OCI-LY7 (cell line): ENCODE measurements at regions not wholly inside any gene's neighbourhood (a gene's known extent, or its start where the extent isn't known, plus 50 kb on each side); places are given as distances from the start of the nearest gene placed in this dataset.

Experiments used
- BruUV-seq: library from RNA; stranded (reverse); fragments of 400-500 nt; replicated peaks from 2 replicates; lab custom pipeline; 2021; lab: Mats Ljungman, UMichigan
- CTCF ChIA-PET: fragments of 300-600 bp; sonication (Branson Sonifier 250); formaldehyde crosslinking; loops from one replicate; lab custom pipeline; 2022; ENCODE audit warnings: antibody characterized with exemption; ENCODE audit not compliant: unreplicated experiment; lab: Charles Lee
- POLR2A ChIA-PET: fragments of 300-600 bp; sonication (Branson Sonifier 250); formaldehyde crosslinking; loops from one replicate; lab custom pipeline; 2022; ENCODE audit warnings: antibody characterized with exemption; lab: Charles Lee
- DNase-seq: peaks from one replicate; pipeline ENCODE4 v3.0.0-alpha.2; 2015; ENCODE audit warnings: low spot score
- H2AFZ ChIP-seq: fragments of 200-600 bp; sonication (generic), shearing (Covaris generic); 2 replicates; pipeline ENCODE4 v1.6.1; 2014; ENCODE audit warnings: mild to moderate bottlenecking, antibody characterized with exemption, low read length, moderate library complexity
- H3K27ac ChIP-seq: fragments of 200-600 bp; sonication (generic); 2 replicates; pipeline ENCODE4 v1.5.1; 2014; ENCODE audit warnings: mixed run types, low read depth, mild to moderate bottlenecking, moderate library complexity, low read length, inconsistent platforms; ENCODE audit not compliant: poor library complexity, severe bottlenecking
- H3K36me3 ChIP-seq: fragments of 200-600 bp; sonication (generic); 2 replicates; pipeline ENCODE4 v1.6.1; 2014; ENCODE audit warnings: mild to moderate bottlenecking, antibody characterized with exemption, low read length, moderate library complexity, mixed read lengths; ENCODE audit not compliant: insufficient read depth
- H3K4me1 ChIP-seq: fragments of 200-600 bp; sonication (generic); 2 replicates; pipeline ENCODE4 v1.5.1; 2014; ENCODE audit warnings: mild to moderate bottlenecking, low read length; ENCODE audit not compliant: insufficient read depth, poor library complexity, severe bottlenecking
- H3K4me2 ChIP-seq: fragments of 200-600 bp; sonication (generic); 2 replicates; pipeline ENCODE4 v1.6.1; 2014; ENCODE audit warnings: mild to moderate bottlenecking, low read length
- H3K4me3 ChIP-seq: fragments of 200-600 bp; sonication (generic); 2 replicates; pipeline ENCODE4 v1.5.1; 2014; ENCODE audit warnings: mild to moderate bottlenecking, low read depth, low read length; ENCODE audit not compliant: poor library complexity, severe bottlenecking
- H3K79me2 ChIP-seq: fragments of 200-600 bp; sonication (generic); 2 replicates; pipeline ENCODE4 v1.6.1; 2016; ENCODE audit warnings: low read depth, mild to moderate bottlenecking, low read length, moderate library complexity, mixed read lengths; ENCODE audit not compliant: insufficient read depth
- H3K9me2 ChIP-seq: fragments of 200-600 bp; sonication (generic); 2 replicates; pipeline ENCODE4 v1.6.1; 2016; ENCODE audit warnings: mild to moderate bottlenecking, low read length, mixed read lengths; ENCODE audit not compliant: insufficient read depth
- H3K9me3 ChIP-seq: fragments of 200-600 bp; sonication (generic); 2 replicates; pipeline ENCODE4 v1.6.1; 2014; ENCODE audit warnings: mild to moderate bottlenecking, mixed run types, low read length, mixed read lengths
- H4K20me1 ChIP-seq: fragments of 200-600 bp; sonication (generic); 2 replicates; pipeline ENCODE4 v1.6.1; 2014; ENCODE audit warnings: mild to moderate bottlenecking, antibody characterized with exemption, low read length, moderate library complexity, mixed read lengths; ENCODE audit not compliant: insufficient read depth
- EZH2phosphoT487 ChIP-seq: fragments of 200-600 bp; sonication (generic); IDR thresholded peaks from 2 replicates; pipeline ENCODE4 v1.6.1; 2018; ENCODE audit warnings: low read depth, borderline replicate concordance, mild to moderate bottlenecking, mixed run types, antibody characterized with exemption, low read length, moderate library complexity, mixed read lengths
- intact Hi-C: fragments of 100-400 bp; cut with micrococcal nuclease; formaldehyde crosslinking; loops from one replicate; pipeline ENCODE4 v1.10.0; 2022; ENCODE audit not compliant: unreplicated experiment
- TF ChIP-seq, protein P1 (sequence below): fragments of 200-600 bp; sonication (generic); conservative IDR thresholded peaks from 2 replicates; pipeline ENCODE4 v1.5.1; 2014; ENCODE audit warnings: mild to moderate bottlenecking, antibody characterized with exemption, low read length, moderate library complexity, mixed read lengths

DNA sequence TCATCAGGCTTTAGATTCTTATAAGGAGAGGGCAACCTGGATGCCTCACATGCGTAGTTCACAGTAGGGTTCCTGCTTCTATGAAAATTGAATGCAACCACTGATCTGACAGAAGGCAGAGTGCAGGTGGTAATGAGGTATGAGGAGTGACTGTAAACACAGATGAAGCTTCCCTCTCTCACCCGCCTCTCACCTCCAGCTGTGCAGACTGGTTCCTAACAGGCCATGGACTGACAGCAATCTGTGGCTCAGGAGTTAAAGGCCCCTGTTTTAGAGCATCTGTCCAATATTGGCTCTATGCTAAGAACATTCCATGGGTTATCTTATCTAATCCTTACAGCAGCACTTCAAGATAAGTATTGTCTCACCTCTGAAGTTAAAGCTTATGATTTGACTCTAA, 213.5 kb upstream of the NRP1 start:
- Histone ChIP-seq H3K36me3 (no peaks in the 10 kb centered on the region), H3K4me1 (no peaks in the 10 kb centered on the region), H3K4me3 (no peak overlapping the region), H4K20me1 (no peaks in the 10 kb centered on the region), H3K27ac (no peak overlapping the region), H3K79me2 (no peaks in the 10 kb centered on the region), H2AFZ (no peak overlapping the region), H3K4me2 (no peak overlapping the region), H3K9me3 (no peaks in the 10 kb centered on the region), H3K9me2 (no peaks in the 10 kb centered on the region)
- no peak for TF ChIP-seq EZH2phosphoT487
- TF ChIP-seq, protein P1, sequence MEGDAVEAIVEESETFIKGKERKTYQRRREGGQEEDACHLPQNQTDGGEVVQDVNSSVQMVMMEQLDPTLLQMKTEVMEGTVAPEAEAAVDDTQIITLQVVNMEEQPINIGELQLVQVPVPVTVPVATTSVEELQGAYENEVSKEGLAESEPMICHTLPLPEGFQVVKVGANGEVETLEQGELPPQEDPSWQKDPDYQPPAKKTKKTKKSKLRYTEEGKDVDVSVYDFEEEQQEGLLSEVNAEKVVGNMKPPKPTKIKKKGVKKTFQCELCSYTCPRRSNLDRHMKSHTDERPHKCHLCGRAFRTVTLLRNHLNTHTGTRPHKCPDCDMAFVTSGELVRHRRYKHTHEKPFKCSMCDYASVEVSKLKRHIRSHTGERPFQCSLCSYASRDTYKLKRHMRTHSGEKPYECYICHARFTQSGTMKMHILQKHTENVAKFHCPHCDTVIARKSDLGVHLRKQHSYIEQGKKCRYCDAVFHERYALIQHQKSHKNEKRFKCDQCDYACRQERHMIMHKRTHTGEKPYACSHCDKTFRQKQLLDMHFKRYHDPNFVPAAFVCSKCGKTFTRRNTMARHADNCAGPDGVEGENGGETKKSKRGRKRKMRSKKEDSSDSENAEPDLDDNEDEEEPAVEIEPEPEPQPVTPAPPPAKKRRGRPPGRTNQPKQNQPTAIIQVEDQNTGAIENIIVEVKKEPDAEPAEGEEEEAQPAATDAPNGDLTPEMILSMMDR: no peak
- no peak for DNase-seq
- CTCF ChIA-PET: no interaction called here
- BruUV-seq: no TSS peak
- intact Hi-C loops: no loop called here
- POLR2A ChIA-PET: interaction anchor here (1.1 kb wide), 1 partner anchor 12 kb away, joined by 3 read pairs; no protein-coding TSS in a partner anchor

DNA sequence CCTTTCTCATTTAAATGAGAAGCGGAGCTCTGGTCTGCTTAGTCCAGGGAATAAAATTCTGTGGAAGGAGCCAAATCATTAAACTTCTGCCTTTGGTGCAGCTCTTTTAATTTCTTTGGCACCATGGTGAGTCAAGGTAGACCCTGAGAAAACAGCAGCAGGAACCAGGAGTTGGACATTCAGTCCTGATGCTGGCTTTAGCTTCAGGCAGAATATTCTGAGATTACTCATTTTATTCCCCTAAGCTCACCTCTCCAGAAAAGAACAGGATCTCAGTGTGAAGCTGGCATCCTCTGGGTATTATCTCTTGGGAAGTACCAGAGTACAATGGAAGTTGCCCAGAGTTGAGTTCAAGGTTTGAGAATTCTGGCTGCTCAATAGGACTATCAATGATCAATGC, 211.6 kb upstream of the NRP1 start:
- TF ChIP-seq, protein P1: no peak
- TF ChIP-seq EZH2phosphoT487: no peak
- no TSS peak for BruUV-seq
- no peaks in the 10 kb centered on the region for H3K36me3 ChIP-seq
- no peak overlapping the region for H3K4me3 ChIP-seq
- no peaks in the 10 kb centered on the region for H3K4me1 ChIP-seq
- H3K9me3 ChIP-seq: no peaks in the 10 kb centered on the region
- H2AFZ ChIP-seq: no peak overlapping the region
- POLR2A ChIA-PET: no interaction called here
- H4K20me1 ChIP-seq: no peaks in the 10 kb centered on the region
- intact Hi-C loops: no loop called here
- no peaks in the 10 kb centered on the region for H3K9me2 ChIP-seq
- CTCF ChIA-PET: no interaction called here
- no peak overlapping the region for H3K27ac ChIP-seq
- no peak overlapping the region for H3K4me2 ChIP-seq
- no peaks in the 10 kb centered on the region for H3K79me2 ChIP-seq
- DNase-seq: no peak

DNA sequence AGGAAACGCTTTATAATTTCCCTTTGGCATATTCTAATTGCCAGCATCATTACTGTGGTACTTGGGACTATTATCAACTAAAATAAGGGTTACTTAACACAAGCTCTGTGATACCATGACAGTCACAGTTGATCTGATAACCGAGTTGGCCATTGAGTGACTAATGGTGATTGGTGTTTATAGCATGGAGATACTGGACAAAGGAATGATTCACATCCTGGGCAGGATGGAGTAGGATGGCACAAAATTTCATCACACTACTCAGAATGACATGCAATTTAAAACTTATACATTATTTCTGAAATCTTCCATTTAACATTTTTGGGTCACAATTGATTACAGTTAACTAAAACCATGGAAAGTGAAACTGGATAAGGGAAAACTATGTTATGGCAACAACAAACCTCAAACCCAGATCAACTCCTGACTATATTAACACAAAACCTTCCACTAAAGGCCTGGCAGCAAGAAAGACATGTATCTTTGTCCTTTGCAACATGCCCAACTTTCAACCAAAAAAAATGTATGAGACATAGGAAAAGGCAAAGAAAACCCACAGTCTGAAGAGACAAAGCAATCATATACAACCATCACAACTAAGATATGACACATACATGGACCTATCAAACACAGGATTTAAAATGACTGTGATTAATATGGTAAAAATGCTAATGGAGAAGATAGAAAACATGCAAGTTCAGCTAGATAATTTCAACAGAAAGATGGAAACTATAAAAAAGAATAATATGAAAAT, 208.5 kb upstream of the NRP1 start:
- CTCF ChIA-PET: no interaction called here
- H3K36me3 ChIP-seq: no peaks in the 10 kb centered on the region
- H3K4me2 ChIP-seq: no peak overlapping the region
- no peak overlapping the region for H2AFZ ChIP-seq
- no peak for TF ChIP-seq EZH2phosphoT487
- TF ChIP-seq, protein P1: no peak
- no peaks in the 10 kb centered on the region for H3K9me2 ChIP-seq
- H3K79me2 ChIP-seq: no peaks in the 10 kb centered on the region
- H3K4me1 ChIP-seq: no peaks in the 10 kb centered on the region
- no peaks in the 10 kb centered on the region for H3K9me3 ChIP-seq
- no peaks in the 10 kb centered on the region for H4K20me1 ChIP-seq
- POLR2A ChIA-PET: no interaction called here
- intact Hi-C loops: no loop called here
- no peak for DNase-seq
- no peak overlapping the region for H3K4me3 ChIP-seq
- no TSS peak for BruUV-seq
- H3K27ac ChIP-seq: no peak overlapping the region
